K562 (cell line): ENCODE measurements at regions not wholly inside any gene's neighbourhood (a gene's known extent, or its start where the extent isn't known, plus 50 kb on each side); places are given as distances from the start of the nearest gene placed in this dataset.

Experiments
- ATAC-seq: fragments of 200-7000 bp; cut with Tn5 transposase; 3 replicates; pipeline ENCODE4 v1.9.1; 2020; ENCODE audit warnings: moderate library complexity
- BruUV-seq: library from RNA; stranded (reverse); fragments of 400-500 nt; replicated peaks from 2 replicates; lab custom pipeline; 2021; lab: Mats Ljungman, UMichigan
- CTCF ChIA-PET: fragments of 300-600 bp; formaldehyde crosslinking; extraction: SDS; loops from one replicate; lab custom pipeline; 2021; ENCODE audit warnings: low intra/inter-chr PET ratio; lab: Yijun Ruan, JAX
- POLR2A ChIA-PET: fragments of 300-600, 350-650 bp; sonication (Branson Sonifier 250); formaldehyde crosslinking; extraction: SDS; loops from one replicate; lab custom pipeline; 2021; ENCODE audit warnings: antibody characterized with exemption, inconsistent platforms; lab: Yijun Ruan, JAX
- DNase-seq, 4 experiments: peaks; one replicate each; pipeline versions ENCODE4 v3.0.0 to v3.0.0-alpha.2; 2011 to 2018; ENCODE audit warnings: low spot score in 3 of 4, mixed read lengths in 3 of 4; ENCODE audit errors: extremely low read depth in 1 of 4
- FAIRE-seq: peaks from 2 replicates; lab custom pipeline; 2011; peaks lifted over from hg19 to GRCh38; lab: Jason Lieb, UNC
- H2AFZ ChIP-seq: 2 replicates; pipeline ENCODE4 v1.6.0; 2011; ENCODE audit warnings: low read depth, low read length, control low read depth, inconsistent platforms
- H3K27ac ChIP-seq: fragments of 200-600 bp; 3 replicates; pipeline ENCODE4 v1.8.0; 2011; ENCODE audit warnings: low read depth, mild to moderate bottlenecking, control low read depth, inconsistent platforms, low read length, moderate library complexity, mixed read lengths; ENCODE audit errors: extremely low read depth
- H3K27me3 ChIP-seq, 2 experiments: fragments of 300-600 bp in 1 of 2; 2 replicates in 1 of 2; 3 replicates in 1 of 2; pipeline versions ENCODE4 v1.6.0 to v1.8.0; 2011; ENCODE audit warnings: inconsistent platforms in 2 of 2, low read length in 2 of 2, mild to moderate bottlenecking in 1 of 2, mixed read lengths in 1 of 2, moderate library complexity in 1 of 2; ENCODE audit not compliant: control insufficient read depth in 2 of 2, insufficient read depth in 2 of 2
- H3K36me3 ChIP-seq: fragments of 300-600 bp; 3 replicates; pipeline ENCODE4 v1.8.0; 2011; ENCODE audit warnings: mild to moderate bottlenecking, low read length, inconsistent platforms; ENCODE audit not compliant: control insufficient read depth, insufficient read depth
- H3K4me1 ChIP-seq, 2 experiments: fragments of 200-600 bp in 1 of 2; replicated peaks in 1 of 2; 2 replicates in 1 of 2; 3 replicates in 1 of 2; pipeline versions ENCODE4 v1.5.1 to v1.8.0; 2011; ENCODE audit warnings: inconsistent platforms in 2 of 2, low read length in 2 of 2, mild to moderate bottlenecking in 1 of 2, mixed read lengths in 1 of 2, moderate library complexity in 1 of 2; ENCODE audit not compliant: control insufficient read depth in 2 of 2, insufficient read depth in 2 of 2
- H3K4me2 ChIP-seq: 2 replicates; pipeline ENCODE4 v1.6.1; 2011; ENCODE audit warnings: low read length, control low read depth, inconsistent platforms, mixed read lengths; ENCODE audit not compliant: insufficient read depth
- H3K4me3 ChIP-seq: fragments of 200-600 bp; sonication (generic), shearing (Covaris generic); 2 replicates; pipeline ENCODE4 v1.5.1; 2016; ENCODE audit warnings: control low read depth, inconsistent platforms
- H3K79me2 ChIP-seq: fragments of 200-600 bp; 3 replicates; pipeline ENCODE4 v1.8.0; 2011; ENCODE audit warnings: low read length, inconsistent platforms; ENCODE audit not compliant: control insufficient read depth, insufficient read depth
- H3K9ac ChIP-seq, 2 experiments: 2 replicates each; pipeline versions ENCODE4 v1.6.0 to v1.6.1; 2011; ENCODE audit warnings: low read depth in 2 of 2, low read length in 2 of 2, control low read depth in 1 of 2, inconsistent platforms in 1 of 2, mild to moderate bottlenecking in 1 of 2, mixed read lengths in 1 of 2; ENCODE audit not compliant: insufficient read depth in 1 of 2
- H3K9me1 ChIP-seq: one replicate; pipeline ENCODE4 v1.6.0; 2011; ENCODE audit warnings: inconsistent platforms, mild to moderate bottlenecking, low read length, moderate library complexity; ENCODE audit not compliant: control insufficient read depth, insufficient read depth
- H3K9me3 ChIP-seq: replicated peaks from 2 replicates; pipeline ENCODE4 v1.5.1; 2011; ENCODE audit warnings: low read depth, low read length, inconsistent platforms; ENCODE audit not compliant: control insufficient read depth, insufficient read depth
- H4K20me1 ChIP-seq: replicated peaks from 2 replicates; pipeline ENCODE4 v1.6.1; 2011; ENCODE audit warnings: low read length, inconsistent platforms, mixed read lengths; ENCODE audit not compliant: control insufficient read depth, insufficient read depth
- ELF1 ChIP-seq: fragments of 200-800 bp; sonication (Bioruptor generic); IDR thresholded peaks from 2 replicates; pipeline ENCODE4 v1.6.1; 2016; ENCODE audit warnings: missing genetic modification characterization, missing compliant biosample characterization
- MAFF ChIP-seq: IDR thresholded peaks from 2 replicates; pipeline ENCODE4 v1.6.1; 2012; ENCODE audit warnings: low read length, improper control_type of control experiment
- MAFK ChIP-seq: IDR thresholded peaks from 2 replicates; pipeline ENCODE4 v1.6.1; 2011; ENCODE audit warnings: low read length, improper control_type of control experiment
- MEF2D ChIP-seq: conservative IDR thresholded peaks from 2 replicates; pipeline ENCODE4 v1.6.1; 2016; ENCODE audit warnings: low read depth, missing genetic modification characterization, missing compliant biosample characterization
- SMAD3 ChIP-seq: fragments of 450-650 bp; formaldehyde crosslinking; conservative IDR thresholded peaks from 2 replicates; pipeline ENCODE4 v1.4.0; 2020; ENCODE audit warnings: mild to moderate bottlenecking
- SRF ChIP-seq, 2 experiments: fragments of 250-450, 450-650 bp in 1 of 2; sonication (Bioruptor Pico) in 1 of 2; sonication (generic) in 1 of 2; formaldehyde crosslinking; IDR thresholded peaks; 2 replicates each; pipeline versions ENCODE4 v1.5.0 to v1.5.1; 2020 to 2022; ENCODE audit warnings: mild to moderate bottlenecking in 1 of 2, missing genetic modification reagents in 1 of 2
- ZNF134 ChIP-seq: fragments of 250-450 bp; sonication (Bioruptor Pico); conservative IDR thresholded peaks from 2 replicates; pipeline ENCODE4 v1.4.0; 2020
- ZNF316 ChIP-seq: fragments of 450-650 bp; IDR thresholded peaks from 2 replicates; pipeline ENCODE4 v1.6.1; 2016
- in situ Hi-C: fragments of 300-500 bp; cut with MboI; formaldehyde crosslinking; loops from 4 replicates; pipeline ENCODE4 v1.15.0; 2018; ENCODE audit warnings: inconsistent platforms, mixed read lengths
- intact Hi-C: fragments of 100-400 bp; cut with micrococcal nuclease; formaldehyde crosslinking; loops from 2 replicates; pipeline ENCODE4 v1.14.2; 2022
- TF ChIP-seq, protein P1 (sequence below): IDR thresholded peaks from 3 replicates; pipeline ENCODE4 v1.6.1; 2011; ENCODE audit warnings: borderline replicate concordance, mild to moderate bottlenecking, moderate library complexity; ENCODE audit not compliant: insufficient read length; ENCODE audit errors: extremely low read depth
- TF ChIP-seq, protein P2 (sequence below): IDR thresholded peaks from 2 replicates; pipeline ENCODE4 v1.6.1; 2011; ENCODE audit warnings: borderline replicate concordance, low read depth, mild to moderate bottlenecking, moderate library complexity, low read length; ENCODE audit not compliant: insufficient read depth, poor library complexity, severe bottlenecking

DNA sequence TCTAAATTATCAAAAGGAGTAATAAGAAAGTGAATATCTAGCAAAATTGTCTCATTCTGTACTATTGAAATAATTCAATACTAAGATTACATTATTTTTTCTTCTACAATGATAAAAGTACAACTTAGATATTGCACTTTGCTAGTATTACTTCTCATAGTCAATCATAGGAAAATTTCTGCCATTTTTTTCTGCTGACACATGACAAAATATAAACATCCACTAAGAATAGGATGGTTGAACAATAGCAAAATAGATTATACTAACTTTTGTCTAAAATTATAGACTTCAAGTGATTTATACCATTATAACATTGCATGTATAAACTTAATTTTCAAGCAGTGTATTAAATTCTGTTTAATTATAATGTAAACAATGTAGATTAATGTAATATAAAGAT, 540.2 kb downstream of the PDHA2 start:
- Histone ChIP-seq H3K4me1 (no peaks in the 10 kb centered on the region), H2AFZ (no peak overlapping the region), H3K4me2 (no peak overlapping the region), H3K9me3 (no peaks in the 10 kb centered on the region), H3K9ac (no peak overlapping the region), H3K79me2 (no peaks in the 10 kb centered on the region), H3K4me3 (no peak overlapping the region), H3K9me1 (no peaks in the 10 kb centered on the region), H3K36me3 (no peaks in the 10 kb centered on the region), H3K27ac (no peak overlapping the region), H4K20me1 (no peaks in the 10 kb centered on the region), H3K27me3 (no peaks in the 10 kb centered on the region)
- in situ Hi-C loops: no loop called here
- no peak for TF ChIP-seq SRF (CRISPR knock-in tag; IDR thresholded peaks at IDR 0.05)
- TF ChIP-seq, protein P1, sequence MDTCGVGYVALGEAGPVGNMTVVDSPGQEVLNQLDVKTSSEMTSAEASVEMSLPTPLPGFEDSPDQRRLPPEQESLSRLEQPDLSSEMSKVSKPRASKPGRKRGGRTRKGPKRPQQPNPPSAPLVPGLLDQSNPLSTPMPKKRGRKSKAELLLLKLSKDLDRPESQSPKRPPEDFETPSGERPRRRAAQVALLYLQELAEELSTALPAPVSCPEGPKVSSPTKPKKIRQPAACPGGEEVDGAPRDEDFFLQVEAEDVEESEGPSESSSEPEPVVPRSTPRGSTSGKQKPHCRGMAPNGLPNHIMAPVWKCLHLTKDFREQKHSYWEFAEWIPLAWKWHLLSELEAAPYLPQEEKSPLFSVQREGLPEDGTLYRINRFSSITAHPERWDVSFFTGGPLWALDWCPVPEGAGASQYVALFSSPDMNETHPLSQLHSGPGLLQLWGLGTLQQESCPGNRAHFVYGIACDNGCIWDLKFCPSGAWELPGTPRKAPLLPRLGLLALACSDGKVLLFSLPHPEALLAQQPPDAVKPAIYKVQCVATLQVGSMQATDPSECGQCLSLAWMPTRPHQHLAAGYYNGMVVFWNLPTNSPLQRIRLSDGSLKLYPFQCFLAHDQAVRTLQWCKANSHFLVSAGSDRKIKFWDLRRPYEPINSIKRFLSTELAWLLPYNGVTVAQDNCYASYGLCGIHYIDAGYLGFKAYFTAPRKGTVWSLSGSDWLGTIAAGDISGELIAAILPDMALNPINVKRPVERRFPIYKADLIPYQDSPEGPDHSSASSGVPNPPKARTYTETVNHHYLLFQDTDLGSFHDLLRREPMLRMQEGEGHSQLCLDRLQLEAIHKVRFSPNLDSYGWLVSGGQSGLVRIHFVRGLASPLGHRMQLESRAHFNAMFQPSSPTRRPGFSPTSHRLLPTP: no peak
- TF ChIP-seq ELF1: no peak
- TF ChIP-seq ZNF316: peak; percentile 53
- no peak for TF ChIP-seq MEF2D (tag)
- TF ChIP-seq MAFF: 0 out of 2 replicates have a peak, but pooled peaks have one; percentile 27
- TF ChIP-seq, protein P2, sequence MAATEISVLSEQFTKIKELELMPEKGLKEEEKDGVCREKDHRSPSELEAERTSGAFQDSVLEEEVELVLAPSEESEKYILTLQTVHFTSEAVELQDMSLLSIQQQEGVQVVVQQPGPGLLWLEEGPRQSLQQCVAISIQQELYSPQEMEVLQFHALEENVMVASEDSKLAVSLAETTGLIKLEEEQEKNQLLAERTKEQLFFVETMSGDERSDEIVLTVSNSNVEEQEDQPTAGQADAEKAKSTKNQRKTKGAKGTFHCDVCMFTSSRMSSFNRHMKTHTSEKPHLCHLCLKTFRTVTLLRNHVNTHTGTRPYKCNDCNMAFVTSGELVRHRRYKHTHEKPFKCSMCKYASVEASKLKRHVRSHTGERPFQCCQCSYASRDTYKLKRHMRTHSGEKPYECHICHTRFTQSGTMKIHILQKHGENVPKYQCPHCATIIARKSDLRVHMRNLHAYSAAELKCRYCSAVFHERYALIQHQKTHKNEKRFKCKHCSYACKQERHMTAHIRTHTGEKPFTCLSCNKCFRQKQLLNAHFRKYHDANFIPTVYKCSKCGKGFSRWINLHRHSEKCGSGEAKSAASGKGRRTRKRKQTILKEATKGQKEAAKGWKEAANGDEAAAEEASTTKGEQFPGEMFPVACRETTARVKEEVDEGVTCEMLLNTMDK: no peak
- TF ChIP-seq ZNF134 (CRISPR knock-in tag): no peak
- TF ChIP-seq SMAD3: no peak
- TF ChIP-seq MAFK: peak; percentile 5; the same call in 1 of the 2 replicates
- POLR2A ChIA-PET: no interaction called here
- BruUV-seq: no TSS peak
- no peak for ATAC-seq
- no peak for FAIRE-seq
- intact Hi-C loops: no loop called here
- CTCF ChIA-PET: no interaction called here
- DNase-seq: no peak
